Loucy (cell line): ENCODE measurements at regions not wholly inside any gene's neighbourhood (a gene's known extent, or its start where the extent isn't known, plus 50 kb on each side); places are given as distances from the start of the nearest gene placed in this dataset.

ENCODE experiments used
- EZH2phosphoT487 ChIP-seq: fragments of 200-600 bp; IDR thresholded peaks from 2 replicates; pipeline ENCODE4 v1.6.1; 2018; ENCODE audit warnings: antibody characterized with exemption, mild to moderate bottlenecking, moderate library complexity, borderline replicate concordance
- TF ChIP-seq, protein P1 (sequence below): fragments of 200-600 bp; sonication (generic); conservative IDR thresholded peaks from 2 replicates; pipeline ENCODE4 v1.5.1; 2014; ENCODE audit warnings: mild to moderate bottlenecking, antibody characterized with exemption, low read length

DNA sequence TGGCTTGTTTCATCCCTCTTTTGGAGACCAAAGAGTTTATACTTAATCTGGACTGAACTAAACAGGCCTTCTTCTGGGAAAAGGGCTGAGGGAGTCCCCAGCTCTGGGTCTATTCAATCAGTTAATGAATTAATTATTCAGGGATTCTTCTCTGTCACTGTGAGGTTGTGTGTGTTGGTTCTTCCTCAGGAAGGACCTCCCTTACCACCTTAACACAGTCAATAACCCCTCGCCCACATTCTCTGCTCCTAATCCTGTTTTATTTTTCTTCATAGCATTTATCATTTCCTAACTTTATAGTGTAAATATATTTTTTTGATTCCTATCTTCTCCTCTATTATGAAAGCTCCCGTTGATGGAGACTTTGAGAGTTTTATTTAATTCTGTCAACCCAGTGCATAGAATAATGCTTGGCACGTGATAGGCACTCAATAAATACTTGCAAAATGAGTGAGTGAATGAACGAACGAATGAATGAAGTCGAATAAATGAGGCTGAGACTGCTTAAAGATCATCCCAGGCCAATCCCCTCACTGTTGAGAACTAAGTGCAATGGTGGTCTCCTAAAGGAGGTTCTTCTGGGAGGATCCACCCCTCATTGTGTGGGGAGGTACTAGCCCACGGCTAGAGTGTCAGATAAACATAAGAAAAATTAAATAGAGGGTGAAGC lies 179.6 kb upstream of the JARID2 start:
- TF ChIP-seq, protein P1, sequence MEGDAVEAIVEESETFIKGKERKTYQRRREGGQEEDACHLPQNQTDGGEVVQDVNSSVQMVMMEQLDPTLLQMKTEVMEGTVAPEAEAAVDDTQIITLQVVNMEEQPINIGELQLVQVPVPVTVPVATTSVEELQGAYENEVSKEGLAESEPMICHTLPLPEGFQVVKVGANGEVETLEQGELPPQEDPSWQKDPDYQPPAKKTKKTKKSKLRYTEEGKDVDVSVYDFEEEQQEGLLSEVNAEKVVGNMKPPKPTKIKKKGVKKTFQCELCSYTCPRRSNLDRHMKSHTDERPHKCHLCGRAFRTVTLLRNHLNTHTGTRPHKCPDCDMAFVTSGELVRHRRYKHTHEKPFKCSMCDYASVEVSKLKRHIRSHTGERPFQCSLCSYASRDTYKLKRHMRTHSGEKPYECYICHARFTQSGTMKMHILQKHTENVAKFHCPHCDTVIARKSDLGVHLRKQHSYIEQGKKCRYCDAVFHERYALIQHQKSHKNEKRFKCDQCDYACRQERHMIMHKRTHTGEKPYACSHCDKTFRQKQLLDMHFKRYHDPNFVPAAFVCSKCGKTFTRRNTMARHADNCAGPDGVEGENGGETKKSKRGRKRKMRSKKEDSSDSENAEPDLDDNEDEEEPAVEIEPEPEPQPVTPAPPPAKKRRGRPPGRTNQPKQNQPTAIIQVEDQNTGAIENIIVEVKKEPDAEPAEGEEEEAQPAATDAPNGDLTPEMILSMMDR = no peak
- no peak for TF ChIP-seq EZH2phosphoT487
